SK-N-MC (cell line): ENCODE measurements at regions not wholly inside any gene's neighbourhood (a gene's known extent, or its start where the extent isn't known, plus 50 kb on each side); places are given as distances from the start of the nearest gene placed in this dataset.

ENCODE experiments used
- EZH2 ChIP-seq: fragments of 200-600 bp; sonication (generic); IDR thresholded peaks from one replicate; pipeline ENCODE4 v1.6.1; 2017; ENCODE audit warnings: antibody characterized with exemption
- POLR2AphosphoS5 ChIP-seq: IDR thresholded peaks from 2 replicates; pipeline ENCODE4 v1.6.1; 2012; ENCODE audit warnings: mild to moderate bottlenecking, low read depth, low read length, borderline replicate concordance

- TF ChIP-seq EZH2 (no peak), POLR2AphosphoS5 (no peak)
Observed at GRCh38 chr1:87435484-87435883, 106.8 kb downstream of the LMO4 start.
